Heart right ventricle (tissue), 16 donors: ENCODE measurements at regions not wholly inside any gene's neighbourhood (a gene's known extent, or its start where the extent isn't known, plus 50 kb on each side); places are given as distances from the start of the nearest gene placed in this dataset.
"Not testable (repeated sequence)": the region's sequence is repeated elsewhere in the genome, so short reads cannot be mapped to it uniquely, and the experiment has no call there.

Experiments used
- ATAC-seq, 8 donors: fragments of 200-7000 bp; cut with Tn5 transposase; one replicate each; pipeline ENCODE4 v1.9.1; 2020; ENCODE audit warnings: mild to moderate bottlenecking in 8 of 8, moderate library complexity in 8 of 8, moderate number of reproducible peaks in 1 of 8
- DNase-seq, 2 donors: peaks; one replicate each; pipeline ENCODE4 v3.0.0-alpha.2; 2020
- H3K27ac ChIP-seq, 10 donors: fragments of 200-600 bp; sonication (generic) in 2 of 10; one replicate each; pipeline versions ENCODE4 v1.5.0 to v1.8.0; 2020 to 2022; ENCODE audit warnings: mild to moderate bottlenecking in 3 of 10
- H3K27me3 ChIP-seq, 7 donors: fragments of 200-600 bp; one replicate each; pipeline ENCODE4 v1.8.0; 2021 to 2022; ENCODE audit warnings: mild to moderate bottlenecking in 2 of 7
- H3K36me3 ChIP-seq, 9 donors: fragments of 200-600 bp; sonication (generic) in 1 of 9; one replicate each; pipeline versions ENCODE4 v1.5.0 to v1.8.0; 2020 to 2022; ENCODE audit warnings: mild to moderate bottlenecking in 2 of 9
- H3K4me1 ChIP-seq, 9 donors: fragments of 200-600 bp; sonication (generic) in 1 of 9; one replicate each; pipeline versions ENCODE4 v1.5.0 to v1.8.0; 2020 to 2022; ENCODE audit warnings: mild to moderate bottlenecking in 4 of 9
- H3K4me3 ChIP-seq, 10 donors: fragments of 200-600 bp; sonication (generic) in 2 of 10; one replicate each; pipeline versions ENCODE4 v1.5.0 to v1.8.0; 2020 to 2022; ENCODE audit warnings: mild to moderate bottlenecking in 7 of 10, moderate library complexity in 2 of 10
- H3K9me3 ChIP-seq, 11 donors: fragments of 200-600 bp in 10 of 11; sonication (generic) in 2 of 11; one replicate each; pipeline versions ENCODE4 v1.5.0 to v1.8.0; 2013 to 2022; ENCODE audit warnings: mild to moderate bottlenecking in 2 of 11, control low read depth in 1 of 11, moderate library complexity in 1 of 11
- CTCF ChIP-seq, 9 donors: fragments of 200-600 bp; sonication (generic) in 2 of 9; IDR thresholded peaks; one replicate each; pipeline versions ENCODE4 v1.5.0 to v1.8.0; 2021 to 2022; ENCODE audit warnings: antibody characterized with exemption in 9 of 9, mild to moderate bottlenecking in 5 of 9, moderate library complexity in 1 of 9
- WGBS, 2 donors: extraction: QIAGEN DNeasy Blood & Tissue Kit; methylation state at CpG; one replicate each; pipeline ENCODE4 v1.1.7; 2013; ENCODE audit warnings: inconsistent platforms in 1 of 2; 5-methylcytosine and 5-hydroxymethylcytosine counted together
- intact Hi-C, 10 donors: fragments of 100-400 bp; cut with DNase I; formaldehyde crosslinking; loops; one replicate each; pipeline versions ENCODE4 v1.11.1 to v1.14.2; 2022
- donor health status: Arrhythmogenic right ventricular cardiomyopathy.
- donor health status: ischemic (EF 13 %, LVEDD 7.1; RV severe dilation, severe dysfunction).
- donor health status: healthy with polysubstance abuse.
- donor health status: DM: no; HTN: yes; CAD: no.
- donor health status: DM: no; HTN: no; CAD: no.
- donor health status: ischemic (EF 25% LVEDD 6.9; RV normal size, moderate dysfunction).
- donor health status: ischemic (EF 25% LVEDD 5.7; RV mildly dilated, moderate dysfunction).
- donor health status: healthy.
- donor health status: DM: yes; HTN: yes; CAD: no.
- donor health status: Ischemic cardiomyopathy.
- donor health status: ischemic (EF 35%, LVEDD 5.7; RV mildly dilated, moderate dysfunction).
- donor health status: nonischemic (EF 11% LVEDD 7.7; RV severe dilation, severe dysfunction).
- donor health status: DM: yes; HTN: yes; CAD: no.
- donor health status: PGD.
- donor health status: ischemic (EF 29% LVEDD 5.4; RV normal size, mild dysfunction).
- donor health status: nonischemic (EF 23%, LVEDD 6.1; RV moderate dilation, normal function).

GRCh38 chr1:173367136-173367535 lies 110.0 kb upstream of the PRDX6 start:
- 85 to 88% methylated on average over 6 of the region's 6 CpGs for WGBS, 2 donors
- no peak overlapping the region for H3K4me3 ChIP-seq
- no peak overlapping the region for H3K27ac ChIP-seq
- ATAC-seq (no peak), DNase-seq (no peak)
- no peaks in the 10 kb centered on the region for H3K4me1 ChIP-seq
- no peak for TF ChIP-seq CTCF (IDR thresholded peaks at IDR 0.05)
- no peaks in the 10 kb centered on the region for H3K36me3 ChIP-seq
- H3K9me3 ChIP-seq, result peaks cover 0 to 11% (median 0%) of the 10 kb centered on the region in 11 donors
- H3K27me3 ChIP-seq, result no peaks in the 10 kb centered on the region
- intact Hi-C loops, result no loop called here

GRCh38 chr1:173370586-173370985 lies 106.5 kb upstream of the PRDX6 start:
- 81 to 91% methylated on average over 3 of the region's 3 CpGs for WGBS, 2 donors
- H3K36me3 ChIP-seq, H3K27me3 ChIP-seq, H3K4me3 ChIP-seq, H3K27ac ChIP-seq, H3K4me1 ChIP-seq, DNase-seq, intact Hi-C loops, ATAC-seq: not testable (repeated sequence)
- H3K9me3 ChIP-seq, result peaks cover 0 to 18% (median 0%) of the 10 kb centered on the region in 11 donors

GRCh38 chr1:173376065-173376464 lies 101.1 kb upstream of the PRDX6 start:
- H3K36me3 ChIP-seq, intact Hi-C loops, H3K4me3 ChIP-seq, H3K4me1 ChIP-seq, H3K27me3 ChIP-seq, DNase-seq, ATAC-seq, H3K27ac ChIP-seq: not testable (repeated sequence)
- peaks cover 0 to 17% (median 0%) of the 10 kb centered on the region in 11 donors for H3K9me3 ChIP-seq
- WGBS, 2 donors, result 91 to 96% methylated on average over 1 of the region's 1 CpG

DNA sequence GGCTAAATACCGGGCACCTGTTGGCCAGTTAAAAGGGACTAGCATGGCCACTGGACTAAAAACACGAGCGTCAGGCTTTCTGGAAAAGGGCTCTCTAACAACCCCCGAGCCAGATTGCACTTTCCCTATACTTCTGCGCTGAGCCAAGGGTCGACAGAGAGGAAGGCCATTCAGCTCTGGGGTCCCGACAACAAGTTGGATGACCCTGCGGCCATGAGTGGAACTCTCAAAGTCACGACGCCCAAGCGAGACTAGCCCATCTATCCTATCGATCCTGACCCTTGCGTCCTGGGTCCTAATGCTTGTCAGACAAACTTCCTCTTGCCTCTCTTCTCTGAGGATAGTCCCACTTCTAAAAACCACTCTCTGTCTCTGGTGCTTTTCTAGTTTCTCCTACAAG lies 99.9 kb upstream of the PRDX6 start:
- no peaks in the 10 kb centered on the region for H3K4me1 ChIP-seq
- 92% methylated on average over 13 of the region's 13 CpGs for WGBS, 2 donors

GRCh38 chr1:173383351-173383750 lies 93.8 kb upstream of the PRDX6 start:
- H3K36me3 ChIP-seq, result no peaks in the 10 kb centered on the region
- no peak for ATAC-seq
- no peaks in the 10 kb centered on the region for H3K4me1 ChIP-seq
- H3K27me3 ChIP-seq, result no peaks in the 10 kb centered on the region
- no peaks in the 10 kb centered on the region for H3K9me3 ChIP-seq
- DNase-seq, result no peak
- intact Hi-C loops, result no loop called here
- H3K4me3 ChIP-seq, result no peak overlapping the region
- WGBS, 2 donors, result 79 to 83% methylated on average over 1 of the region's 1 CpG
- H3K27ac ChIP-seq, result no peak overlapping the region
- TF ChIP-seq CTCF (IDR thresholded peaks at IDR 0.05), result no peak

More for the DNA sequence above, 99.9 kb upstream of the PRDX6 start:
- no peak for TF ChIP-seq CTCF (IDR thresholded peaks at IDR 0.05)
- peaks cover 0 to 17% (median 0%) of the 10 kb centered on the region in 11 donors for H3K9me3 ChIP-seq
- DNase-seq, result no peak
- H3K27ac ChIP-seq, result no peak overlapping the region
- no peaks in the 10 kb centered on the region for H3K27me3 ChIP-seq
- intact Hi-C loops, result no loop called here
- H3K36me3 ChIP-seq, result no peaks in the 10 kb centered on the region
- H3K4me3 ChIP-seq, result no peak overlapping the region
- no peak for ATAC-seq
